GM23338 (cell line): ENCODE measurements at regions not wholly inside any gene's neighbourhood (a gene's known extent, or its start where the extent isn't known, plus 50 kb on each side); places are given as distances from the start of the nearest gene placed in this dataset.

Experiments used
- ATAC-seq: fragments of 200-7000 bp; cut with Tn5 transposase; 3 replicates; pipeline ENCODE4 v1.9.1; 2020
- DNase-seq: peaks from one replicate; pipeline ENCODE4 v3.0.0-alpha.2; 2015; ENCODE audit warnings: low spot score
- H2AFZ ChIP-seq: fragments of 200-600 bp; sonication (generic); 2 replicates; pipeline ENCODE4 v1.8.0; 2016; ENCODE audit warnings: antibody characterized with exemption, mild to moderate bottlenecking, moderate library complexity
- H3F3A ChIP-seq: fragments of 200-600 bp; sonication (generic); replicated peaks from 2 replicates; pipeline ENCODE4 v1.8.0; 2017; ENCODE audit warnings: antibody characterized with exemption, mixed run types, low read depth
- H3K27ac ChIP-seq: fragments of 200-600 bp; sonication (generic); 2 replicates; pipeline ENCODE4 v1.6.1; 2016; ENCODE audit warnings: low read depth
- H3K27me3 ChIP-seq: fragments of 200-600 bp; sonication (generic); 2 replicates; pipeline ENCODE4 v1.8.0; 2016; ENCODE audit warnings: mild to moderate bottlenecking, mixed run types, moderate library complexity; ENCODE audit not compliant: insufficient read depth
- H3K36me3 ChIP-seq: fragments of 200-600 bp; sonication (generic); 2 replicates; pipeline ENCODE4 v1.8.0; 2016; ENCODE audit warnings: mild to moderate bottlenecking; ENCODE audit not compliant: insufficient read depth
- H3K4me1 ChIP-seq: fragments of 200-600 bp; sonication (generic); 2 replicates; pipeline ENCODE4 v1.8.0; 2016; ENCODE audit warnings: mild to moderate bottlenecking, moderate library complexity; ENCODE audit not compliant: insufficient read depth
- H3K4me2 ChIP-seq: fragments of 200-600 bp; sonication (generic); 2 replicates; pipeline ENCODE4 v1.7.1; 2017; ENCODE audit warnings: mixed run types
- H3K4me3 ChIP-seq: fragments of 200-600 bp; sonication (generic); 2 replicates; pipeline ENCODE4 v1.6.1; 2016; ENCODE audit warnings: mixed run types
- H3K79me2 ChIP-seq: fragments of 200-600 bp; sonication (generic); replicated peaks from 2 replicates; pipeline ENCODE4 v1.8.0; 2017; ENCODE audit warnings: mild to moderate bottlenecking; ENCODE audit not compliant: insufficient read depth
- H3K9me2 ChIP-seq: fragments of 200-600 bp; sonication (generic); 2 replicates; pipeline ENCODE4 v1.8.0; 2017; ENCODE audit not compliant: insufficient read depth
- H4K20me1 ChIP-seq: fragments of 200-600 bp; sonication (generic); replicated peaks from 2 replicates; pipeline ENCODE4 v1.8.0; 2017; ENCODE audit warnings: mild to moderate bottlenecking; ENCODE audit not compliant: insufficient read depth
- H3K27ac Mint-ChIP-seq: 2 replicates; pipeline ENCODE4 v1.8.0; 2020; ENCODE audit warnings: inconsistent platforms, mild to moderate bottlenecking, moderate library complexity, mixed read lengths
- H3K27me3 Mint-ChIP-seq: 3 replicates; pipeline ENCODE4 v1.8.0; 2022; ENCODE audit warnings: low read depth, mild to moderate bottlenecking, moderate library complexity, mixed read lengths, inconsistent platforms; ENCODE audit not compliant: insufficient read depth, poor library complexity
- H3K36me3 Mint-ChIP-seq: 3 replicates; pipeline ENCODE4 v1.8.0; 2021; ENCODE audit warnings: low read depth, mild to moderate bottlenecking, inconsistent platforms, moderate library complexity, mixed read lengths
- H3K4me1 Mint-ChIP-seq: 3 replicates; pipeline ENCODE4 v1.8.0; 2020; ENCODE audit warnings: mild to moderate bottlenecking, inconsistent platforms, mixed read lengths
- H3K4me3 Mint-ChIP-seq: 3 replicates; pipeline ENCODE4 v1.8.0; 2021; ENCODE audit warnings: moderate library complexity, mild to moderate bottlenecking, inconsistent platforms, mixed read lengths
- H3K9me3 Mint-ChIP-seq: 3 replicates; pipeline ENCODE4 v1.8.0; 2020; ENCODE audit warnings: moderate library complexity, mild to moderate bottlenecking, inconsistent platforms, mixed read lengths
- CTCF ChIP-seq, 2 experiments: fragments of 200-600 bp in 1 of 2; sonication (generic) in 1 of 2; conservative IDR thresholded peaks; 2 replicates each; pipeline versions ENCODE4 v1.5.1 to v1.6.1; 2016 to 2017; ENCODE audit warnings: antibody characterized with exemption in 2 of 2, low read depth in 2 of 2, mild to moderate bottlenecking in 2 of 2, moderate library complexity in 1 of 2
- EZH2 ChIP-seq: fragments of 200-600 bp; sonication (generic); IDR thresholded peaks from one replicate; pipeline ENCODE4 v1.8.0; 2017; ENCODE audit warnings: antibody characterized with exemption, mild to moderate bottlenecking, low read depth; ENCODE audit not compliant: unreplicated experiment
- NANOG ChIP-seq: IDR thresholded peaks from 2 replicates; pipeline ENCODE4 v1.6.1; 2016; ENCODE audit warnings: antibody characterized with exemption, borderline replicate concordance
- REST ChIP-seq: IDR thresholded peaks from one replicate; pipeline ENCODE4 v1.6.1; 2018; ENCODE audit warnings: antibody characterized with exemption; ENCODE audit not compliant: unreplicated experiment
- STAT1 ChIP-seq: IDR thresholded peaks from one replicate; pipeline ENCODE4 v1.6.1; 2016; ENCODE audit warnings: antibody characterized with exemption; ENCODE audit not compliant: unreplicated experiment
- ZNF114 ChIP-seq: fragments of 250-450 bp; sonication (Bioruptor Pico); IDR thresholded peaks from 2 replicates; pipeline ENCODE4 v1.5.0; 2020; ENCODE audit warnings: mild to moderate bottlenecking, moderate library complexity

- Mint-ChIP-seq H3K27me3 (peaks cover 1% of the 10 kb centered on the region), H3K9me3 (no peaks in the 10 kb centered on the region; the same call in 2 of the 3 replicates), H3K36me3 (no peaks in the 10 kb centered on the region), H3K4me1 (peaks cover 17% of the 10 kb centered on the region), H3K27ac (no peak overlapping the region), H3K4me3 (no peak overlapping the region)
- Histone ChIP-seq H3K79me2 (no peaks in the 10 kb centered on the region), H3K4me1 (peaks cover 6% of the 10 kb centered on the region; the same call in 1 of the 2 replicates), H3K27ac (no peak overlapping the region), H4K20me1 (no peaks in the 10 kb centered on the region), H3K4me3 (no peak overlapping the region), H3K27me3 (no peaks in the 10 kb centered on the region), H3K9me2 (0 out of 2 replicates have a peak, but pooled peaks cover 7% of the 10 kb centered on the region), H3K36me3 (no peaks in the 10 kb centered on the region), H3K4me2 (no peak overlapping the region), H3F3A (no peaks in the 10 kb centered on the region), H2AFZ (no peak overlapping the region)
- TF ChIP-seq ZNF114 (CRISPR knock-in tag), result no peak
- TF ChIP-seq STAT1, result no peak
- no peak for TF ChIP-seq EZH2
- no peak for TF ChIP-seq CTCF (conservative IDR thresholded peaks at IDR 0.05; ENCODE audit: low read depth in 2 of 2)
- ATAC-seq (no peak), DNase-seq (no peak)
Observed at GRCh38 chr14:25464772-25465171, 414.8 kb upstream of the STXBP6 start.

GRCh38 chr14:25464078-25464477, 414.1 kb upstream of the STXBP6 start:
- Mint-ChIP-seq H3K4me3 (no peak overlapping the region), H3K27me3 (peaks cover 1% of the 10 kb centered on the region), H3K27ac (no peak overlapping the region), H3K36me3 (no peaks in the 10 kb centered on the region), H3K9me3 (no peaks in the 10 kb centered on the region; the same call in 2 of the 3 replicates), H3K4me1 (peaks cover 17% of the 10 kb centered on the region)
- Histone ChIP-seq H3F3A (no peaks in the 10 kb centered on the region), H3K27ac (no peak overlapping the region), H3K4me2 (peak overlapping the region; percentile 8; the same call in 1 of the 2 replicates), H3K4me3 (no peak overlapping the region), H3K4me1 (peaks cover 6% of the 10 kb centered on the region; the same call in 1 of the 2 replicates), H3K79me2 (no peaks in the 10 kb centered on the region), H3K9me2 (0 out of 2 replicates have a peak, but pooled peaks cover 3% of the 10 kb centered on the region), H2AFZ (no peak overlapping the region), H3K27me3 (no peaks in the 10 kb centered on the region), H3K36me3 (no peaks in the 10 kb centered on the region), H4K20me1 (no peaks in the 10 kb centered on the region)
- TF ChIP-seq REST (no peak), NANOG (no peak), STAT1 (no peak)
- ATAC-seq, result no peak
- DNase-seq, result no peak
